ENCODE measurements at regions not wholly inside any gene's neighbourhood (a gene's known extent, or its start where the extent isn't known, plus 50 kb on each side); places are given as distances from the start of the nearest gene placed in this dataset.
A peak's percentile ranks its signal among the peaks of the same experiment; 100 is the strongest.

- no peak overlapping the region for H3K27ac ChIP-seq
- no peaks in the 10 kb centered on the region for H3K27me3 ChIP-seq
- H3K9me3 ChIP-seq = peaks cover 0 to 3% (median 0%) of the 10 kb centered on the region in 3 donors
- H3K4me1 ChIP-seq = no peaks in the 10 kb centered on the region
- TF ChIP-seq, protein P1, sequence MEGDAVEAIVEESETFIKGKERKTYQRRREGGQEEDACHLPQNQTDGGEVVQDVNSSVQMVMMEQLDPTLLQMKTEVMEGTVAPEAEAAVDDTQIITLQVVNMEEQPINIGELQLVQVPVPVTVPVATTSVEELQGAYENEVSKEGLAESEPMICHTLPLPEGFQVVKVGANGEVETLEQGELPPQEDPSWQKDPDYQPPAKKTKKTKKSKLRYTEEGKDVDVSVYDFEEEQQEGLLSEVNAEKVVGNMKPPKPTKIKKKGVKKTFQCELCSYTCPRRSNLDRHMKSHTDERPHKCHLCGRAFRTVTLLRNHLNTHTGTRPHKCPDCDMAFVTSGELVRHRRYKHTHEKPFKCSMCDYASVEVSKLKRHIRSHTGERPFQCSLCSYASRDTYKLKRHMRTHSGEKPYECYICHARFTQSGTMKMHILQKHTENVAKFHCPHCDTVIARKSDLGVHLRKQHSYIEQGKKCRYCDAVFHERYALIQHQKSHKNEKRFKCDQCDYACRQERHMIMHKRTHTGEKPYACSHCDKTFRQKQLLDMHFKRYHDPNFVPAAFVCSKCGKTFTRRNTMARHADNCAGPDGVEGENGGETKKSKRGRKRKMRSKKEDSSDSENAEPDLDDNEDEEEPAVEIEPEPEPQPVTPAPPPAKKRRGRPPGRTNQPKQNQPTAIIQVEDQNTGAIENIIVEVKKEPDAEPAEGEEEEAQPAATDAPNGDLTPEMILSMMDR (IDR thresholded peaks at IDR 0.05) = no peak
- no peak for TF ChIP-seq POLR2A (IDR thresholded peaks at IDR 0.05)
- WGBS, 2 donors = 60 to 67% methylated on average over 1 of the region's 1 CpG
- DNase-seq = no peak
- no peak overlapping the region for H3K4me3 ChIP-seq
- intact Hi-C loops (cut with DNase I) = no loop called here
- no peaks in the 10 kb centered on the region for H3K36me3 ChIP-seq
Observed at GRCh38 chrX:17206584-17206983, 168.4 kb upstream of the NHS start.

DNA sequence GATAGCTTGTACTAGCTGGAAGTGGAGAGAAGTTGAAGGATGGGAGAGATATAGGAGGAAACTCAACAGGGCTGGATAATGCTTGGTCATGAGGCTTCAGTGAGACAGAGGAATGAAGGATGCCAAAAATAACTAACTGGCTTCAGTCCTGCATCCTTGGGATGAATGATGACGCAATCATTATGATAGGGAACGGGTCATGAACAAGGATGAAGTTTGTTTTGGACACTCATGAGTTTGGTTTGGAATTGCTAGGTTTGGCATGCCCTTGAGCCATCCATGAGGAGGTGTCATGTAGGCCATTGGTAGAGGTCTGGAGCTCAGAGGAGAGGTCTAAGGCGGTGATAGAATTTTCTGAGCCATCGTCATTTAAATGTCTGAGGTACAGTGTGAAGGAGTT is 160.0 kb upstream of the NHS start:
- intact Hi-C loops (cut with DNase I) = no loop called here
- WGBS, 2 donors = 65 to 75% methylated on average over 4 of the region's 4 CpGs

DNA sequence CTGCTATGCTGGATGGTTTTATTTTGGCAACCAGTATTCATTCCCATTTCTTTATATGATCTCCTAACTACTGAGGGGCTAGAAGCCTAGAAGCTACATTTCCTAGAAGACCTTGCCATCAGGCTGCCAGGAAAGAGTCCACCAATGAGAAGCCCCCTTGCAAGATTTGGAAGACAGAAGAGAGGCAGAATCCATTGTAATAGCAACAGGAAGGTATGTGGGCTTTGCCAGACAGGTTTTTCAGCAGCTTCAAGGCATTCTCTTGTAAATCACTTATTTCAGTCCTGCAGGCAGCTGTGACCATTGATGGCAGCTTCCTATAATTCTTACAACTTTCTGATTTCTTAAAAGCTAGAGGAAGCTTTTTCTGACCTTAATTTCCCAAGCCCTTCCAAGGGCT is 148.3 kb upstream of the NHS start:
- Histone ChIP-seq H3K36me3 (no peaks in the 10 kb centered on the region), H3K9me3 (no peaks in the 10 kb centered on the region), H3K4me3 (no peak overlapping the region), H3K27me3 (peaks cover 0 to 4% (median 0%) of the 10 kb centered on the region in 4 donors), H3K27ac (no peak overlapping the region), H3K4me1 (no peaks in the 10 kb centered on the region)
- DNase-seq = no peak
- TF ChIP-seq POLR2A (IDR thresholded peaks at IDR 0.05) = no peak
- TF ChIP-seq, protein P1 (IDR thresholded peaks at IDR 0.05) = no peak
- intact Hi-C loops (cut with DNase I) = no loop called here

More for the DNA sequence above, 160.0 kb upstream of the NHS start:
- no peaks in the 10 kb centered on the region for H3K4me1 ChIP-seq
- DNase-seq = no peak
- H3K27ac ChIP-seq = no peak overlapping the region
- TF ChIP-seq, protein P1 (IDR thresholded peaks at IDR 0.05) = no peak
- TF ChIP-seq POLR2A (IDR thresholded peaks at IDR 0.05) = no peak
- H3K27me3 ChIP-seq = no peaks in the 10 kb centered on the region
- H3K4me3 ChIP-seq = no peak overlapping the region
- H3K36me3 ChIP-seq = no peaks in the 10 kb centered on the region
- H3K9me3 ChIP-seq = peaks cover 0 to 6% (median 0%) of the 10 kb centered on the region in 3 donors

GRCh38 chrX:17237146-17237545 is 137.9 kb upstream of the NHS start:
- no peak for TF ChIP-seq POLR2A (IDR thresholded peaks at IDR 0.05)
- TF ChIP-seq, protein P1 (IDR thresholded peaks at IDR 0.05) = no peak
- Histone ChIP-seq H3K4me3 (no peak overlapping the region), H3K36me3 (no peaks in the 10 kb centered on the region), H3K27me3 (no peaks in the 10 kb centered on the region), H3K9me3 (no peaks in the 10 kb centered on the region), H3K4me1 (no peaks in the 10 kb centered on the region), H3K27ac (no peak overlapping the region)
- intact Hi-C loops (cut with DNase I) = no loop called here
- DNase-seq = no peak
- 94 to 96% methylated on average over 2 to 5 of the region's 5 CpGs for WGBS, 2 donors

DNA sequence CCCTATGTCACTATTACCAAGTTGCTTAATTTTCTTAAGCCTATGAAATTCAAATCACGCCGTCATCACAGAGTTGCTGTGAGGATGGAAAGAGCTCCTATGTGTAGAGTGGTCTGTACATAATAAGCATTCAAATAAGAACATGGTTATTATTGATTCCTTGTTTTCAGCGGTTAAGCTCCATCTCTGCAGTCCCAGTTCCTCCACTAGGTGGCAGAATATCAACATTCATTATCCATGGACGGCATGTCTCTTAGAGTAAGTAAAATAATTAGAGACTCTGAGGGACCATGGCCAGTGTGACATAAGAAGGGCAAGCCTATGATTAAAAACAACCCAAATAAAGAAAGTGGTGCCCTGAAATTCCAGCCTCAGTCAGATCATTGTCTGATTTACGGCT is 132.5 kb upstream of the NHS start:
- Histone ChIP-seq H3K4me1 (no peaks in the 10 kb centered on the region), H3K27ac (no peak overlapping the region), H3K9me3 (no peaks in the 10 kb centered on the region), H3K36me3 (no peaks in the 10 kb centered on the region), H3K4me3 (no peak overlapping the region), H3K27me3 (no peaks in the 10 kb centered on the region)
- intact Hi-C loops (cut with DNase I) = loop anchor here (5.0 kb wide), 2 partner anchors 345 to 450 kb away; no protein-coding TSS in a partner anchor
- no peak for DNase-seq
- TF ChIP-seq, protein P1 (IDR thresholded peaks at IDR 0.05) = peak; percentile 57 to 81 (median 68)
- no peak for TF ChIP-seq POLR2A (IDR thresholded peaks at IDR 0.05)
- 4 to 17% methylated on average over 5 of the region's 5 CpGs for WGBS, 2 donors
